ENCODE measurements at regions not wholly inside any gene's neighbourhood (a gene's known extent, or its start where the extent isn't known, plus 50 kb on each side); places are given as distances from the start of the nearest gene placed in this dataset.

DNA sequence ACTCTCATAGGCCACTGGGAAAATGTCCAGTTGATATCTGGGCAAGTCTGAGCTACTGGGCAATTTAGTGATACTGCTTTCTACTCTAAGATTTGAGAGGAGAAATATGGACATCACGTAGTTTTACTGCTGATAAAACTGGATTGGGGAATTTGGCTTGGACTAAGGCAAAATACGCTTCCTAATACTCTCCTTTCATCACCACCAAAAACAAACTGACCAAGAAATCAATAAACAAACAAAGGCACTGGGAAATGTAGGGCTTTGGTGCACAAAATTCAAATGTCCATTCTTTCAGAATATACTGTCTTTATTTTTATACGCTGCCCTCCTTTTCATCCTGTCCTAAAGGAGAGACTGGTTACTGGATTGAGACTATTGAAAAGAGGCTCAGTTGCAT, 145.1 kb upstream of the SP8 start:
- H3K4me3 ChIP-seq (replicated peaks in 1 of 3; ENCODE audit: insufficient read depth in 1 of 3, low read depth in 1 of 3, low read length in 3 of 3): no peak overlapping the region
- no peaks in the 10 kb centered on the region for H3K9me1 ChIP-seq (replicated peaks; ENCODE audit: control insufficient read depth, extremely low read depth, insufficient read depth, low read length)
- intact Hi-C loops (cut with micrococcal nuclease): no loop called here
- ChIA-PET CTCF (no interaction called here), POLR2A (no interaction called here)
- DNase-seq (ENCODE audit: low read depth, low spot score): no peak
- no peak overlapping the region for H2AFZ ChIP-seq (ENCODE audit: low read depth, low read length)
- no peak for FAIRE-seq
- TF ChIP-seq POLR2A (IDR thresholded peaks at IDR 0.05; ENCODE audit: low read depth, low read length): no peak
- H3K4me2 ChIP-seq (ENCODE audit: insufficient read depth, low read length): no peak overlapping the region
- no peaks in the 10 kb centered on the region for H3K9me3 ChIP-seq (replicated peaks; ENCODE audit: control insufficient read depth, insufficient read depth, low read length)
- no peaks in the 10 kb centered on the region for H4K20me1 ChIP-seq (replicated peaks; ENCODE audit: control insufficient read depth, extremely low read depth, insufficient read depth, low read length)
- no peak overlapping the region for H3K9ac ChIP-seq (replicated peaks; ENCODE audit: extremely low read depth, insufficient read depth, low read length)
- no peaks in the 10 kb centered on the region for H3K36me3 ChIP-seq (ENCODE audit: control insufficient read depth in 2 of 2, extremely low read depth in 1 of 2, insufficient read depth in 2 of 2, low read length in 2 of 2)
- no peaks in the 10 kb centered on the region for H3K79me2 ChIP-seq (ENCODE audit: control insufficient read depth, insufficient read depth, low read length)
- dilution Hi-C loops (cut with MboI; ENCODE audit: extremely low pct_ligation_motif_present, low sequenced_read_pairs): no loop called here
- no peak overlapping the region for H3K27ac ChIP-seq (ENCODE audit: insufficient read depth, low read depth, low read length)
- no TSS peak for BruUV-seq (replicated peaks)
- no peaks in the 10 kb centered on the region for H3K4me1 ChIP-seq (ENCODE audit: control insufficient read depth, extremely low read depth, insufficient read depth, low read length)
- no peaks in the 10 kb centered on the region for H3K27me3 ChIP-seq (ENCODE audit: control insufficient read depth in 2 of 2, insufficient read depth in 2 of 2, low read length in 2 of 2)

DNA sequence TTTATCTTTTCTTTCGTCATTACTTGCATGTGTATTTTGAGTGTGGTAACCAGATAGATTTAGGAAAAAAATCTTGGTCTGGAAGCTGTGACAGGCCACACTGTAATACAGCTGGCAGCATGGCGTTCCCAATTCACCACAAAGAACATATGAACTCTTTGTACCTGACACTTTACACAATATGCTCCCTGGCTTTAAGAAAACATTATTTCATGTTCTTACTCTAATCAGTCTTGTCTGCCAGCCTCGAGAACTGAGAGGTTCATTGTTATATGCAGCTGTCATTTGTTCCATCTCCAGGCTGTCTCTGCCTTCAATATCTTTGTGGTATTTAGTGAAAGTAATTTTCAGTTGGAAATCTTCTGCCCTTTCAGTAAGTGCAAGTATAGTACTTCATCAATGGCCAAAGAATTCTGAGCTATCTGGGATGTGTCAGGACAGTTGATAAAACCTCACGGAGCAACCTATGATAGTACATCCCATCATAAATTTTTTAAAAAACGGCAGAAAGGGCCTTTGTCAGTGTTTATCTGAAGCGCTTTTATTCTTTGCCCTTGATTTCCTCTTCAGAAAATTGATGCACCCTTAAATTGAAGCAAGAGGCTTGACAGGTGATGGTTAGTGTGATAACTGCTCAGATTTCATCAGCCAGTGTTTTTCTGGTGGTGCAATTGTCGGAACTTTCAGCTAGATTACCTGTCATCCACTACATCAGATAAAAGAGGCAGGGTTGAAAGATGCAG, 146.3 kb upstream of the SP8 start:
- no peaks in the 10 kb centered on the region for H3K36me3 ChIP-seq (ENCODE audit: control insufficient read depth in 2 of 2, extremely low read depth in 1 of 2, insufficient read depth in 2 of 2, low read length in 2 of 2)
- ChIA-PET CTCF (no interaction called here), POLR2A (no interaction called here)
- H3K4me1 ChIP-seq (ENCODE audit: control insufficient read depth, extremely low read depth, insufficient read depth, low read length): no peaks in the 10 kb centered on the region
- DNase-seq (ENCODE audit: low read depth, low spot score) (no peak), FAIRE-seq (no peak)
- no peaks in the 10 kb centered on the region for H3K27me3 ChIP-seq (ENCODE audit: control insufficient read depth in 2 of 2, insufficient read depth in 2 of 2, low read length in 2 of 2)
- H3K4me3 ChIP-seq (replicated peaks in 1 of 3; ENCODE audit: insufficient read depth in 1 of 3, low read depth in 1 of 3, low read length in 3 of 3): no peak overlapping the region
- H2AFZ ChIP-seq (ENCODE audit: low read depth, low read length): no peak overlapping the region
- H3K9me1 ChIP-seq (replicated peaks; ENCODE audit: control insufficient read depth, extremely low read depth, insufficient read depth, low read length): no peaks in the 10 kb centered on the region
- no peak overlapping the region for H3K9ac ChIP-seq (replicated peaks; ENCODE audit: extremely low read depth, insufficient read depth, low read length)
- no peaks in the 10 kb centered on the region for H3K79me2 ChIP-seq (ENCODE audit: control insufficient read depth, insufficient read depth, low read length)
- no peak for TF ChIP-seq JUN (IDR thresholded peaks at IDR 0.05; ENCODE audit: borderline replicate concordance, insufficient read depth, insufficient read length, low read depth)
- TF ChIP-seq, protein P1, sequence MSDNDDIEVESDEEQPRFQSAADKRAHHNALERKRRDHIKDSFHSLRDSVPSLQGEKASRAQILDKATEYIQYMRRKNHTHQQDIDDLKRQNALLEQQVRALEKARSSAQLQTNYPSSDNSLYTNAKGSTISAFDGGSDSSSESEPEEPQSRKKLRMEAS (IDR thresholded peaks at IDR 0.05; ENCODE audit: insufficient read depth, insufficient read length): no peak
- TF ChIP-seq GATA2 (IDR thresholded peaks at IDR 0.05; ENCODE audit: insufficient read depth, insufficient read length, low read depth, low read length): no peak
- TF ChIP-seq POLR2AphosphoS5 (IDR thresholded peaks at IDR 0.05; ENCODE audit: insufficient read depth, low read depth, low read length): no peak
- no peaks in the 10 kb centered on the region for H3K9me3 ChIP-seq (replicated peaks; ENCODE audit: control insufficient read depth, insufficient read depth, low read length)
- dilution Hi-C loops (cut with MboI; ENCODE audit: extremely low pct_ligation_motif_present, low sequenced_read_pairs) (no loop called here), intact Hi-C loops (cut with micrococcal nuclease) (no loop called here)
- BruUV-seq (replicated peaks): no TSS peak
- H3K27ac ChIP-seq (ENCODE audit: insufficient read depth, low read depth, low read length): no peak overlapping the region
- no peak overlapping the region for H3K4me2 ChIP-seq (ENCODE audit: insufficient read depth, low read length)
- H4K20me1 ChIP-seq (replicated peaks; ENCODE audit: control insufficient read depth, extremely low read depth, insufficient read depth, low read length): no peaks in the 10 kb centered on the region

All from endothelial cell of umbilical vein (primary cell).